ENCODE measurements at regions not wholly inside any gene's neighbourhood (a gene's known extent, or its start where the extent isn't known, plus 50 kb on each side); places are given as distances from the start of the nearest gene placed in this dataset.

DNA sequence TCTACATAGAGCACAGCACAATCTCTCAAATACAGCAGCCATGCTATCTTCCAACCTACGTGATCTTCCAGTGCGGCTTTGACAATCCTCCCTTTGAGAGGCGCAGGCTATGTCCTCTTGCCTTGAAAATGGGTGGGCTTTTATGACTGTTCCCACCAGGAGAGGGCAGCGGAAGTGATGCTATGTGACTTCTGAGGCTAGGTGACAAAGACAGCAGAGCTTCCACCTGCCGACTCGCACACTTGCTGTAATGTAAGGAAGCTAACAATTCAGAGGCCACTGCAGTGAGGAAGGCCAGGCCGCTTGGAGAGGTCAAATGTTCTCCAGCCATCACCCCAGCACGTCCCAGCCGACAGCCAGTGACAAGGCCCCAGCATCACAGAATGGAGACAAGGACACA lies 65.8 kb downstream of the MRPL57 start:
- TF ChIP-seq CTCF (IDR thresholded peaks at IDR 0.05 in 8 of 11, conservative IDR thresholded peaks at IDR 0.05 in 3 of 11) (no peak), POLR2AphosphoS5 (IDR thresholded peaks at IDR 0.05) (no peak), POLR2A (IDR thresholded peaks at IDR 0.05) (no peak)
